ENCODE measurements at regions not wholly inside any gene's neighbourhood (a gene's known extent, or its start where the extent isn't known, plus 50 kb on each side); places are given as distances from the start of the nearest gene placed in this dataset.
"Not testable (repeated sequence)": the region's sequence is repeated elsewhere in the genome, so short reads cannot be mapped to it uniquely, and the experiment has no call there.

DNA sequence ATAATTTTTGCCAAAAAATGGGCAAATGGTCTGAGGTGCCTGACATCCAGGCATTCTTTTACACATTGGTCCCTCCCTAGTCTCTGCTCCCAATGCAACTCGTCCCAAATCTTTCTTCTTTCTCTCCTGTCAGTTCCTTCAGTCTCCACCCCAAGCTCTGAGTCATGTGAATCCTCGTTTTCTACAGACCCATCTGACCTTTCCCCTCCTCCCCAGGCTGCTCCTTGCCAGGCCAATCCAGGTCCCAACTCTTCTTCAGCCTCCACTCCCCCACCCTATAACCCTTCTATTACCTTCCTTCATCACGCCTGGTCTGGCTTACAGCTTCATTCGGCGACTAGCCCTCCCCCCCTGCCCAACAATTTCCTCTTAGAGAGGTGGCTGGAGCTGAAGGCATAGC lies 55.3 kb downstream of the BBS10 start:
- DNase-seq (ENCODE audit: low read depth); in situ Hi-C loops (cut with HindIII; ENCODE audit: low sequenced_read_pairs); H3K4me3 ChIP-seq (ENCODE audit: low read depth, low read length): not testable (repeated sequence)

DNA sequence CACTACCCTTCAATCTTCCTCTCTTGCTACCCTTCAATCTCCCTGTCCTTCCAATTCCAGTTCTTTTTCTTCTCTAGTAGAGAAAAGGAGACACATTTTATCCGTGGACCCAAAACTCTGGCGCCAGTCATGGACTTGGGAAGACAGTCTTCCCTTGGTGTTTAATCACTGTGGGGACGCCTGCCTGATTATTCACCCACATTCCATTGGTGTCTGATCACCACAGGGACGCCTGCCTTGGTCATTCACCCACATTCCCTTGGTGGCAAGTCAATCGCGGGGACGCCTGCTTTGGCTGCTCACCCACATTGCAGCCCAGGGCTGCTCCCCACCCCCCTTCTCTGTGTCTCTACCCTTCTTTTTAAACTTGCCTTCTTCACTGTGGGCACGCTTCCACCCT lies 55.9 kb downstream of the BBS10 start:
- DNase-seq (ENCODE audit: low read depth); in situ Hi-C loops (cut with HindIII; ENCODE audit: low sequenced_read_pairs): not testable (repeated sequence)

DNA sequence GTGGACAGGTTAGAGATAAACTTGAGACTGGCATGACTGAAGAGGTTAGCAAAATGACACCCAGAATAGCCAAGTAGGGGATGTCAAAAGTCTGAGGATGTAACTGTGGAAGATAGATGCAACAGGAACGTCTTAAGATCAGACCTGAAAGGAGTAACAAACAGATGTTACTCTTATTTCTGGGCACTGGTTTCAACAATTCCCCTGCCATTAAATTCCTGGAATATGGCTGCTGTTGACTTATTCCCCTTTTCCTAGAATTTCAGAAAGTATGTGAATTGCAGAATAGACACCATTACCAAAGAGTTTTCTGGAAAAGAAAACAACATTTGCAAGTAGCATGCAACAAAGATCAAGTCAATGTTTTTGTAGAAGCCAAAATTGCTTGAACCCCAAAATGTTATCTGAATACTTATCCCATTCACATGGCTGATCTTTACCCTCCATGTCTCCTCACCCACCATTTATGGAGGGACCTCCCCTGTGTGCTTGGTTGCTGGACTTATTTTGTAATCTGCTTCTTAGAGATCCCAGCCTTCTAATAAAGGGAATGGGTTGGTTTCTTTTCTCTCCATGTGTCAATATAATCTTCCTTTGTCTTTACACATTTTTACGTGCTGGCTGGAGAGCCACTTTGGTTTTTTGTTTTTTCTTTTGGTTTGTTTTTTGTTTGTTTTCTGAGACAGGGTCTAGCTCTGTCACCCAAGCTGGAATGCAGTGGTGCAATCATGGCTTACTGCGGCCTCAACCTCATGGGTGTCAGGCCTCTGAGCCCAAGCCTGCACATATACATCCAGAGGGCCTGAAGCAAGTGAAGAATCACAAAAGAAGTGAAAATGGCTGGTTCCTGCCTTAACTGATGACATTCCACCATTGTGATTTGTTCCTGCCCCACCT lies 57.0 kb downstream of the BBS10 start:
- H3K4me3 ChIP-seq (ENCODE audit: low read depth, low read length): no peak overlapping the region
- DNase-seq (ENCODE audit: low read depth): no peak
- TF ChIP-seq, protein P1, sequence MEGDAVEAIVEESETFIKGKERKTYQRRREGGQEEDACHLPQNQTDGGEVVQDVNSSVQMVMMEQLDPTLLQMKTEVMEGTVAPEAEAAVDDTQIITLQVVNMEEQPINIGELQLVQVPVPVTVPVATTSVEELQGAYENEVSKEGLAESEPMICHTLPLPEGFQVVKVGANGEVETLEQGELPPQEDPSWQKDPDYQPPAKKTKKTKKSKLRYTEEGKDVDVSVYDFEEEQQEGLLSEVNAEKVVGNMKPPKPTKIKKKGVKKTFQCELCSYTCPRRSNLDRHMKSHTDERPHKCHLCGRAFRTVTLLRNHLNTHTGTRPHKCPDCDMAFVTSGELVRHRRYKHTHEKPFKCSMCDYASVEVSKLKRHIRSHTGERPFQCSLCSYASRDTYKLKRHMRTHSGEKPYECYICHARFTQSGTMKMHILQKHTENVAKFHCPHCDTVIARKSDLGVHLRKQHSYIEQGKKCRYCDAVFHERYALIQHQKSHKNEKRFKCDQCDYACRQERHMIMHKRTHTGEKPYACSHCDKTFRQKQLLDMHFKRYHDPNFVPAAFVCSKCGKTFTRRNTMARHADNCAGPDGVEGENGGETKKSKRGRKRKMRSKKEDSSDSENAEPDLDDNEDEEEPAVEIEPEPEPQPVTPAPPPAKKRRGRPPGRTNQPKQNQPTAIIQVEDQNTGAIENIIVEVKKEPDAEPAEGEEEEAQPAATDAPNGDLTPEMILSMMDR (IDR thresholded peaks at IDR 0.05; ENCODE audit: low read depth, low read length, missing control alignments): no peak
- in situ Hi-C loops (cut with HindIII; ENCODE audit: low sequenced_read_pairs): no loop called here

More for the DNA sequence above, 55.9 kb downstream of the BBS10 start:
- H3K4me3 ChIP-seq (ENCODE audit: low read depth, low read length): not testable (repeated sequence)

DNA sequence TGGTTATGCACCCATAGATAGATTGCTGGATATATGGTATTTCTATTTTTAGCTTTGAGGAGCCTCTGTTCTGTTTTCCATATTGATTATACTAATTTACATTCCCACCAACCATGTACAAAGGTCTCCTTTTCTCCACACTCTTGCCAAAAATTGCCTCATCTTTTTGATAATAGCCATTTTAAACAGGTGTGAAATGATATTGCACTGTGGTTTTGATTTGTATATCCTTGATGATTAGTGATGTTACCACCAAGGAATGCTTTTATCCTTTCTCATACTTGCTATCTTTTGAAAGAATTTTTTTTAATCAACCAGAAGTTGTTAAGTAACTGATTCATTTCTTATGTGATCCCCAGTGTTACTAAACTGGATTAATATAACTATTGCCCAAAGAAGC lies 60.0 kb downstream of the BBS10 start:
- no peak overlapping the region for H3K4me3 ChIP-seq (ENCODE audit: low read depth, low read length)
- no peak for DNase-seq (ENCODE audit: low read depth)
- TF ChIP-seq, protein P1 (IDR thresholded peaks at IDR 0.05; ENCODE audit: low read depth, low read length, missing control alignments): no peak
- in situ Hi-C loops (cut with HindIII; ENCODE audit: low sequenced_read_pairs): no loop called here

DNA sequence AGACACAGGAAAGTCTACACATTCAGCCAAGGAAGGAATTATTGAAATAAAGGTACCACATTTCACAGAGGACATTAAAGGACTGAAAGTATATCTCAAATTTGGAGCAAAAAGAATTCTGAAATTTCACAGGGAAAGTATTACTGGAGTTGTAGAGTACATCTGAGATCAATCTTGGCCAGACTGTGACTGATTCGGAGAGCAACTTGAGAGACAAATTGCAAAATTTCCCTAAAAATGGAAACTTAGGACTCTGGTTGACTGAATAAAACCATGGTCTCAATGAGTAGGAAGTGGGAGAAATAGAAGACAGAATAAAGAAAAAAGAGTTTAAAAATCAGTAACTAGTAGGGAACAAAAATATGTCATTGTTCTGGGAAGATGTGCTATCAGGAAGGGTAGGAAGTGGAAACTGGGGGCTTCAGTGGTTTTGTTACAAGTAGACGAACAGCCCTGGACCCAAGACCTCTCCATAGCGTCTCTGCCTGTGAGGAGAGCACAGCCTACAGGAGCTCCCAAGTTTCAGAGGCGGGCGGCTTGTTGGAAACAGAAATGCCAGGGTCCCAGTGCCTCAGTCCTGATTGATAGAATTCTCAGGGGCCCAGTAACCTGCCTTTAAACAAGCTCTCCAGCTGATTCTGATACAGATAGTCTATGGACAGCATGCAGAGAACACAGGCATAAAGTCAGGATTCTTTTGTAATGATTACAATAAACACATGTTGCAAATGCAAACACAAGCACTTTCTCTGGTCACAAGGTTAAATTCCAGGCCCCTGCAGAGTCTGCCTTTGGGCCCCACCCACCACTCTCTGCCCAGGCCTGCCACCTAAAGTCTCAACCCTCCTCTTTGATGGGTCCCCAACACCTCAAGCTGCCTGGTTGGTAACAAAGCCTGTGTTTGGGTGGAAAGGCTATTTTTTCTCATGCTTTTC lies 63.1 kb downstream of the BBS10 start:
- TF ChIP-seq, protein P1 (IDR thresholded peaks at IDR 0.05; ENCODE audit: low read depth, low read length, missing control alignments): no peak
- no peak overlapping the region for H3K4me3 ChIP-seq (ENCODE audit: low read depth, low read length)
- DNase-seq (ENCODE audit: low read depth): no peak
- in situ Hi-C loops (cut with HindIII; ENCODE audit: low sequenced_read_pairs): no loop called here

DNA sequence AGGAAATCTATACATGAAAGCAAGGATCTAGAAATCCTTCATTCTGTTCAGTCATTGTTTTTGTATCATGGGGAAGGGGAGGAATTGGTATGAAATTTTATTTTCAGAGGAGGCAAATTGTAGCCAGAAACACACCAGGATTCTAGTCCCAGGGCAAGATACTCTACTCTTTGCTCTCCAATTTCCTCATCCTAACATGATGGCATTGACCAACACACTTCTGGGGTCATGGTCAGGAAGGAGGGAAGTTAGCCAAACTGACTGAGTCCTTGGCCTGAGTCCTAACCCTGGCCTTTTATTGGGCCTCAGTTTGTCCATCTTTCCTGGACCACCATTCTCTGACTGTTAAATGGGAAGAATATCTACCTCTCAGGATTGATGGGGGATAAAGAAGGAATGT lies 65.5 kb downstream of the BBS10 start:
- DNase-seq (ENCODE audit: low read depth): no peak
- in situ Hi-C loops (cut with HindIII; ENCODE audit: low sequenced_read_pairs): no loop called here
- TF ChIP-seq, protein P1 (IDR thresholded peaks at IDR 0.05; ENCODE audit: low read depth, low read length, missing control alignments): no peak
- H3K4me3 ChIP-seq (ENCODE audit: low read depth, low read length): no peak overlapping the region

DNA sequence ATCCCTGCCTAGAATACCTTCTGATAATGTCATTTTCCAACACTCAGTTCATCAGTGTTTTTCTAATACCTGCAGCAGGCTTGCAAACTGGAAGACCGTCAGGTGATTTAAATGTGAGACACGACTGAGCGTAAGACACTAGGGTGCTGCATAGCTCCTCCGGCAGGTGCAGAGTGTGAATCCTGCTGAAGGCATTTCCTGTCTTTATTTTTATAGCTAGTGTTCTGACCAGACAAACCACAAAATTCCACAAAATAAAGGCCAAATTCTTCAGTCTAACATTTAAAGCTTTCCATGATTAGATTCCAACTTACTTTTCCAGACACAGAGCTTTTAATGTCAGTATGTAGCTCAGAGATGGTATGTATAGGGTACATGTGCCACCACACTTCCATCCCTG lies 70.7 kb downstream of the BBS10 start:
- H3K4me3 ChIP-seq (ENCODE audit: low read depth, low read length): no peak overlapping the region
- TF ChIP-seq, protein P1 (IDR thresholded peaks at IDR 0.05; ENCODE audit: low read depth, low read length, missing control alignments): no peak
- in situ Hi-C loops (cut with HindIII; ENCODE audit: low sequenced_read_pairs): no loop called here
- DNase-seq (ENCODE audit: low read depth): peak; percentile 60
